Spleen (tissue), 11 donors: ENCODE measurements at regions not wholly inside any gene's neighbourhood (a gene's known extent, or its start where the extent isn't known, plus 50 kb on each side); places are given as distances from the start of the nearest gene placed in this dataset.

ENCODE experiments used
- DNase-seq: peaks from one replicate; pipeline ENCODE4 v3.0.0-alpha.2; 2020
- H3K27ac ChIP-seq, 8 donors: fragments of 200-600 bp; sonication (generic) in 7 of 8; 1 replicate in 4 of 8; 2 replicates in 4 of 8; pipeline versions ENCODE4 v1.5.0 to v1.8.0; 2016 to 2021; ENCODE audit warnings: inconsistent platforms in 4 of 8, mild to moderate bottlenecking in 4 of 8, moderate library complexity in 1 of 8
- H3K27me3 ChIP-seq, 7 donors: fragments of 200-600 bp; sonication (generic) in 6 of 7; replicated peaks in 1 of 7; 1 replicate in 4 of 7; 2 replicates in 3 of 7; pipeline versions ENCODE4 v1.5.0 to v1.8.0; 2016 to 2021; ENCODE audit warnings: inconsistent platforms in 3 of 7, mild to moderate bottlenecking in 1 of 7
- H3K36me3 ChIP-seq, 6 donors: fragments of 200-600 bp; sonication (generic) in 5 of 6; 1 replicate in 4 of 6; 2 replicates in 2 of 6; pipeline versions ENCODE4 v1.5.0 to v1.8.0; 2016 to 2021; ENCODE audit warnings: inconsistent platforms in 2 of 6
- H3K4me1 ChIP-seq, 6 donors: fragments of 200-600 bp; sonication (generic) in 5 of 6; 1 replicate in 3 of 6; 2 replicates in 3 of 6; pipeline versions ENCODE4 v1.5.0 to v1.8.0; 2016 to 2021; ENCODE audit warnings: inconsistent platforms in 3 of 6
- H3K4me3 ChIP-seq, 8 donors: fragments of 200-600 bp; sonication (generic) in 7 of 8; 1 replicate in 4 of 8; 2 replicates in 4 of 8; pipeline versions ENCODE4 v1.5.0 to v1.8.0; 2016 to 2021; ENCODE audit warnings: inconsistent platforms in 4 of 8, mild to moderate bottlenecking in 4 of 8, moderate library complexity in 2 of 8
- H3K9me3 ChIP-seq, 8 donors: fragments of 200-600 bp; sonication (generic) in 7 of 8; 1 replicate in 4 of 8; 2 replicates in 4 of 8; pipeline versions ENCODE4 v1.5.0 to v1.8.0; 2016 to 2021; ENCODE audit warnings: inconsistent platforms in 4 of 8
- CTCF ChIP-seq, 11 experiments: fragments of 200-600 bp in 7 of 11; fragments of 450-650 bp in 4 of 11; sonication (generic) in 4 of 11; IDR thresholded peaks in 8 of 11; conservative IDR thresholded peaks in 3 of 11; 1 replicate in 7 of 11; 2 replicates in 4 of 11; pipeline versions ENCODE4 v1.4.0 to v1.8.0; 2016 to 2021; ENCODE audit warnings: antibody characterized with exemption in 11 of 11, inconsistent platforms in 4 of 11, mild to moderate bottlenecking in 1 of 11
- POLR2A ChIP-seq, 3 donors: fragments of 450-650 bp; IDR thresholded peaks; one replicate each; pipeline ENCODE4 v1.5.1; 2017; ENCODE audit warnings: antibody characterized with exemption in 3 of 3, mild to moderate bottlenecking in 1 of 3
- POLR2AphosphoS5 ChIP-seq, 3 donors: sonication (generic); formaldehyde crosslinking; IDR thresholded peaks; one replicate each; pipeline ENCODE4 v1.5.1; 2017; ENCODE audit warnings: antibody characterized with exemption in 3 of 3
- WGBS, 5 donors: extraction: QIAGEN DNeasy Blood & Tissue Kit in 3 of 5; methylation state at CpG; one replicate each; pipeline versions ENCODE4 v1.1.5 to v1.1.7; 2013 to 2018; 5-methylcytosine and 5-hydroxymethylcytosine counted together
- intact Hi-C: fragments of 100-400 bp; cut with DNase I; formaldehyde crosslinking; loops from one replicate; pipeline ENCODE4 v1.15.0; 2023; ENCODE audit warnings: low total_unique reads
- donor health status: healthy with polysubstance abuse.
- donor health status: DM: no; HTN: no; CAD: no; lungs with moderate emphysema.
- donor health status: DM: no; HTN: no; CAD: no.
- donor health status: Bipolar disorder and iron deficiency.
- donor health status: healthy.
- donor health status: DM: no; HTN: no; CAD: no.
- donor health status: DM: yes; HTN: yes; CAD: no.

DNA sequence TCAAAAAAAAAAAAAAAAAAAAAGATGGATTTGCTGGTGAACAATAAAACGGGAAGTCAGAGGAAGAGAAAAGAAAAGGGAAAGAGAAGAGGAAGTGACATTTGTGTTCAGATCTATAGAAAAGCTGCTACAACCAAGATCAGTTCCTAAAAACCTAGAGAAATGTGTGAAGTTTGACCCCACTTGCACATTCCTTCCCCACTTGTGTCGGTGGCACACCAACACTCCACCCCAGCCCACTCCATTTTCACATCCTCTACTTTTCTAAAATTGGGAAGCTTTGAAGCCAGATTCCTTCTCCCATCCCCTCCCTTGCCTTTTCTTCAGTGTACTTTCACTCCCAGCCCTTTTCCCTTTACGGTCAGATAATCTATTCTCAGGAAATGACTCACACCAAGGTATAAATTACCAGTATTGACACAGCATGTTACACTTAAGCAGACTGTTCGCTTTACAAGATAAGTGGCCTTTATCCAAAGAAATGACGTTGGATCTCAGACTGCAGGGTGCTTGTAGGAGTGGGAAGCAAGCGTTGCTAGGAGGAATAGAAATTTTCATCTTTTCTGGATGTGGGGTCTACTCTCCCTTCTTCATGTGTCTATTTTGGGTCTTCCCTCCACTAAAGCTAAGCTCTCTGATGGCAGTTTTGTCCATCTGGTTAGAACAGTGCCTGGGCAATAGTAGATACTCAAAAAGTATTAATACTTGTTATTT is 92.5 kb upstream of the ADGRF1 start:
- H3K9me3 ChIP-seq = no peaks in the 10 kb centered on the region
- intact Hi-C loops = no loop called here
- H3K4me3 ChIP-seq = no peak overlapping the region
- WGBS, 5 donors = 34 to 46% (median 39%) methylated on average over 6 of the region's 6 CpGs
- H3K36me3 ChIP-seq = no peaks in the 10 kb centered on the region
- TF ChIP-seq POLR2A (IDR thresholded peaks at IDR 0.05) (no peak), POLR2AphosphoS5 (IDR thresholded peaks at IDR 0.05) (no peak), CTCF (IDR thresholded peaks at IDR 0.05 in 8 of 11, conservative IDR thresholded peaks at IDR 0.05 in 3 of 11) (no peak)
- no peaks in the 10 kb centered on the region for H3K27me3 ChIP-seq
- DNase-seq = no peak
- peaks cover 0 to 2% (median 0%) of the 10 kb centered on the region in 6 donors for H3K4me1 ChIP-seq
- H3K27ac ChIP-seq = no peak overlapping the region

- TF ChIP-seq CTCF (IDR thresholded peaks at IDR 0.05 in 8 of 11, conservative IDR thresholded peaks at IDR 0.05 in 3 of 11) (no peak), POLR2A (IDR thresholded peaks at IDR 0.05) (no peak), POLR2AphosphoS5 (IDR thresholded peaks at IDR 0.05) (no peak)
- intact Hi-C loops = no loop called here
- WGBS, 5 donors = 92 to 95% (median 93%) methylated on average over 13 of the region's 13 CpGs
- Histone ChIP-seq H3K36me3 (no peaks in the 10 kb centered on the region), H3K27me3 (no peaks in the 10 kb centered on the region), H3K27ac (no peak overlapping the region), H3K9me3 (no peaks in the 10 kb centered on the region), H3K4me1 (peaks cover 0 to 2% (median 0%) of the 10 kb centered on the region in 6 donors), H3K4me3 (no peak overlapping the region)
- no peak for DNase-seq
Observed at GRCh38 chr6:47133230-47134000, 91.3 kb upstream of the ADGRF1 start.

GRCh38 chr6:47132724-47133123 is 90.6 kb upstream of the ADGRF1 start:
- no peaks in the 10 kb centered on the region for H3K9me3 ChIP-seq
- H3K27ac ChIP-seq = no peak overlapping the region
- 85 to 94% (median 91%) methylated on average over 1 of the region's 1 CpG for WGBS, 5 donors
- H3K4me3 ChIP-seq = no peak overlapping the region
- intact Hi-C loops = no loop called here
- no peaks in the 10 kb centered on the region for H3K36me3 ChIP-seq
- TF ChIP-seq CTCF (IDR thresholded peaks at IDR 0.05 in 8 of 11, conservative IDR thresholded peaks at IDR 0.05 in 3 of 11) = no peak
- TF ChIP-seq POLR2A (IDR thresholded peaks at IDR 0.05) = no peak
- no peak for TF ChIP-seq POLR2AphosphoS5 (IDR thresholded peaks at IDR 0.05)
- H3K4me1 ChIP-seq = peaks cover 0 to 2% (median 0%) of the 10 kb centered on the region in 6 donors
- H3K27me3 ChIP-seq = no peaks in the 10 kb centered on the region
- no peak for DNase-seq

- no peak for TF ChIP-seq CTCF (IDR thresholded peaks at IDR 0.05 in 8 of 11, conservative IDR thresholded peaks at IDR 0.05 in 3 of 11)
- no peak for TF ChIP-seq POLR2A (IDR thresholded peaks at IDR 0.05)
- TF ChIP-seq POLR2AphosphoS5 (IDR thresholded peaks at IDR 0.05) = no peak
- no peaks in the 10 kb centered on the region for H3K9me3 ChIP-seq
- H3K27me3 ChIP-seq = no peaks in the 10 kb centered on the region
- intact Hi-C loops = no loop called here
- H3K27ac ChIP-seq = no peak overlapping the region
- peaks cover 0 to 2% (median 0%) of the 10 kb centered on the region in 6 donors for H3K4me1 ChIP-seq
- no peak for DNase-seq
- WGBS, 5 donors = 75 to 90% (median 82%) methylated on average over 2 of the region's 2 CpGs
- no peaks in the 10 kb centered on the region for H3K36me3 ChIP-seq
- no peak overlapping the region for H3K4me3 ChIP-seq
Observed at GRCh38 chr6:47131773-47132172, 89.6 kb upstream of the ADGRF1 start.
